Lower leg skin (tissue), 3 donors: ENCODE measurements at regions not wholly inside any gene's neighbourhood (a gene's known extent, or its start where the extent isn't known, plus 50 kb on each side); places are given as distances from the start of the nearest gene placed in this dataset.

Experiments
- CTCF ChIP-seq, 3 donors: fragments of 450-650 bp; IDR thresholded peaks; one replicate each; pipeline ENCODE4 v1.5.1; 2016; ENCODE audit warnings: antibody characterized with exemption in 3 of 3, mild to moderate bottlenecking in 3 of 3, moderate library complexity in 2 of 3
- POLR2A ChIP-seq, 2 donors: fragments of 450-650 bp; IDR thresholded peaks; one replicate each; pipeline ENCODE4 v1.6.1; 2016 to 2017; ENCODE audit warnings: antibody characterized with exemption in 2 of 2, mild to moderate bottlenecking in 1 of 2, moderate library complexity in 1 of 2

- TF ChIP-seq CTCF (IDR thresholded peaks at IDR 0.05) (no peak), POLR2A (IDR thresholded peaks at IDR 0.05) (no peak)
Observed at GRCh38 chr14:61894452-61895077, 132.3 kb downstream of the SNAPC1 start.
